22Rv1 (cell line): ENCODE measurements at regions not wholly inside any gene's neighbourhood (a gene's known extent, or its start where the extent isn't known, plus 50 kb on each side); places are given as distances from the start of the nearest gene placed in this dataset.

Source experiments
- H3K27ac ChIP-seq: fragments of 450-650 bp; 2 replicates; pipeline ENCODE4 v1.5.1; 2017
- ZFX ChIP-seq: fragments of 450-650 bp; IDR thresholded peaks from 2 replicates; pipeline ENCODE4 v1.6.1; 2017; ENCODE audit warnings: antibody characterized with exemption, borderline replicate concordance
- TF ChIP-seq, protein P1 (sequence below): fragments of 450-650 bp; IDR thresholded peaks from 2 replicates; pipeline ENCODE4 v1.5.1; 2017; ENCODE audit warnings: mild to moderate bottlenecking

DNA sequence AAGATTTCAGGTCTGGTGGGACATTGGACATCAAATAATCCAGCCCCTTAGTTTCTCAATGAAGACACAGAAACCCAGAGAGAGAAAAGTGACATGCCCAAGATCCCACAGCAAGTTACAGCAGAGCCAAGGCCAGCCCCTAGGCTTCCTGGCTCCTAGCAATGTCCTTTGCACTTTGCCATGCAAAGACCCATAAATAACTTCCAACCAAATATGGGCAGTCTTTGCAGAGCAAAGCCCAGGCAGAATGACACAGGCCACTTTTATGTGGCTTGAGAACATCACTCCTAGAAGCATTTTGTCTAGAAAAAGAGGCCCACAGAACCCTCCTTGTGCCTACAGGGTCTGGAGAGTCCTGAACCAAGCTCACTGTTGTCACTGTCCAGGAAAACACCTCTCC, 78.1 kb upstream of the ATP6AP2 start:
- H3K27ac ChIP-seq = no peak overlapping the region
- TF ChIP-seq ZFX = no peak
- TF ChIP-seq, protein P1, sequence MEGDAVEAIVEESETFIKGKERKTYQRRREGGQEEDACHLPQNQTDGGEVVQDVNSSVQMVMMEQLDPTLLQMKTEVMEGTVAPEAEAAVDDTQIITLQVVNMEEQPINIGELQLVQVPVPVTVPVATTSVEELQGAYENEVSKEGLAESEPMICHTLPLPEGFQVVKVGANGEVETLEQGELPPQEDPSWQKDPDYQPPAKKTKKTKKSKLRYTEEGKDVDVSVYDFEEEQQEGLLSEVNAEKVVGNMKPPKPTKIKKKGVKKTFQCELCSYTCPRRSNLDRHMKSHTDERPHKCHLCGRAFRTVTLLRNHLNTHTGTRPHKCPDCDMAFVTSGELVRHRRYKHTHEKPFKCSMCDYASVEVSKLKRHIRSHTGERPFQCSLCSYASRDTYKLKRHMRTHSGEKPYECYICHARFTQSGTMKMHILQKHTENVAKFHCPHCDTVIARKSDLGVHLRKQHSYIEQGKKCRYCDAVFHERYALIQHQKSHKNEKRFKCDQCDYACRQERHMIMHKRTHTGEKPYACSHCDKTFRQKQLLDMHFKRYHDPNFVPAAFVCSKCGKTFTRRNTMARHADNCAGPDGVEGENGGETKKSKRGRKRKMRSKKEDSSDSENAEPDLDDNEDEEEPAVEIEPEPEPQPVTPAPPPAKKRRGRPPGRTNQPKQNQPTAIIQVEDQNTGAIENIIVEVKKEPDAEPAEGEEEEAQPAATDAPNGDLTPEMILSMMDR = no peak

DNA sequence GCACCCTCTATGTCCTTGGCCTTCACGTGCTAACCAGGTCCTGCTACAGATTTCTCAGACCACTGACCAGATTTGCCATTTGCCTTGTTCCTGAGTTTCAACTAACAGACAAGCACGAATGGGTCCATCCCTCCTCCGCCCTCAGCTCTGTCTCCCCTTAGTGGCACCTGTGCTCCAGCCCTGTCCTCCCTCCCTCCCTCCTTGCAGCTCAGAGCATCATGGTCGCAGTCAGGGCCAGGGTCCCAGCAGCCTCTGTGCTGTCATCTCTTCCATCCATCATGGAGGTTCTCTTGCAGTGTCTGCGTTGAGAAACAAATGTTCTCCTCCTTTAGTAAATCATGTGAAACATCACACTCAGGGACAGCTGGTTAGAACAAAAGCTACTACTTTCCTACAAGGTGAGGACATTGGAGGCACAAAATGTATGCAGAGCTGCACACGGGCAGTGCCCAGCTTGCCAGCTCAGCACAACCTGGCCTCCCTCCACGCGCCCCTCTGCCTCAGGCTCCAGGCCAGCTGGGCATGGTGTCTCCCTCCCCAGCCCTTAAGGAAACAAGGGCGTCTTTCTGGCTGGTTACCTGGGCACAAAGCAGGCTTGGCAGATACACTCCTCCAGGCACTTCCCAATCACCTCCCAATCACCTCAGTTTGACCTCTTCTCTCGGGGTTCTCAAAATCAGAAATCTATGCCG, 79.5 kb upstream of the ATP6AP2 start:
- H3K27ac ChIP-seq = no peak overlapping the region
- TF ChIP-seq, protein P1 = no peak
- no peak for TF ChIP-seq ZFX

- H3K27ac ChIP-seq = no peak overlapping the region
- TF ChIP-seq ZFX = no peak
- TF ChIP-seq, protein P1 = no peak
These were observed 84.0 kb upstream of the ATP6AP2 start for GRCh38 chrX:40496728-40497127.

DNA sequence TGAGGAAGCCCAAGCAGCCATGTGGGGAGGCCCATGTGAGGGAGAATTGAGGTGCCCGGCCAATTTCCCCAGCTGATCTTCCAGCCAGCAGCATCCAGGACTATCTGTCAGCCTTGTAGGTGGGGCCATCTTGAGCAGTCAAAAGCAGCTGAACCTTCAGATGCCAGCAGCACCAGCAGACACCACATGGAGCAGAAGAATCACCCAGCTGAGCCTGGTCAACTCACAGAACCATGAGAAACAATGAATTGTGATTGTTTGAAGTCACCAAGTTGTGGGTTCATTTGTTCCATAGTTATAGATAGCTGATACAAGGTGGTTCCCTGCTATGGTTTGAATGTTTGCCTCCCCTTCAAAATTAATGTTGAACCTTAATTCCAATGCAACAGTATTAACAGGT, 85.1 kb upstream of the ATP6AP2 start:
- H3K27ac ChIP-seq = no peak overlapping the region
- TF ChIP-seq, protein P1 = no peak

DNA sequence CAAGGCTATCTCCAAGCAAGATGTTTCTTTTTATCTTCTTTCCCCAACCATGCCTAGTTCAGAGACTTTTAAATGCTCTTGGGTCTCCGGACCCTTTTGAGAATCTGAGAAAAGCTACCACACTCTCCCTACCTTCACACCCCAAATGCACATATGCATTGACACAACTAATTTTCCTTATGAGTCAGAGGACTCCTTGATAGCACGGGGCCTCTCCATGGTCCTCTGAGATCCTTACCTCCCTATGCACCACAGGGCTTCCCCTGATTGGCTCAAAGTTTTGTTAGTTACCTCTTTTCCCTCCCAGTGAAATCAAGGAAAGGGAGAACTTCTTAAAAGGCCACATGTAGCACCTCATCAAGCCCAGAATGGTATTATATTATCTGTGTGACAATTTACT, 86.8 kb upstream of the ATP6AP2 start:
- no peak for TF ChIP-seq ZFX
- TF ChIP-seq, protein P1 = no peak
- H3K27ac ChIP-seq = no peak overlapping the region

DNA sequence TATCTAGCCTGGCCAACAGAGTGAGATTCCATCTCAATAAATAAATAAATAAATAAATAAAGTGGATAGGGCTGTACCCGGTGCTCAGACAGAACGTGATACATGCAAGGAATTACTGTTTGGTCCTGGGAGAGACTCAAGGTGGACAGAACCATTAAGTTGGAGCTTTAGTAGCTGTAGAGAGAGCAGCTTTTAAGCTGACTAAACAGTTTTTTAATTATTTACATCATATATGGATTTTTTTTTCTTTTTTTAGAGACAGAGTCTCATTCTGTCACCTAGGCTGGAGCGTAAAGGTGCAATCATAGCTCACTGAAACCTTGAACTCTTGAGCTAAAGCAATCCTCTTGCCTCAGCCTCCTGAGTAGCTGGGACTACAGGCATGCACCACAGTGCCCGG, 92.5 kb upstream of the ATP6AP2 start:
- no peak for TF ChIP-seq ZFX
- TF ChIP-seq, protein P1 = no peak
- H3K27ac ChIP-seq = no peak overlapping the region

GRCh38 chrX:40485973-40486372, 94.8 kb upstream of the ATP6AP2 start:
- no peak for TF ChIP-seq ZFX
- no peak overlapping the region for H3K27ac ChIP-seq
